Fibroblast of skin of right biceps (primary cell): ENCODE measurements at regions not wholly inside any gene's neighbourhood (a gene's known extent, or its start where the extent isn't known, plus 50 kb on each side); places are given as distances from the start of the nearest gene placed in this dataset.

Experiments used
- DNase-seq: peaks from one replicate; pipeline ENCODE4 v3.0.0-alpha.2; 2013

GRCh38 chr9:87290241-87291052 lies 207.2 kb upstream of the DAPK1 start:
- peak; percentile 97 for DNase-seq

- peak; percentile 85 for DNase-seq
Measured at GRCh38 chr9:87292449-87293191, 205.0 kb upstream of the DAPK1 start.

- DNase-seq = no peak
Measured at GRCh38 chr9:87294126-87294525, 203.5 kb upstream of the DAPK1 start.

- DNase-seq = no peak
Measured at GRCh38 chr9:87300915-87301314, 196.8 kb upstream of the DAPK1 start.

GRCh38 chr9:87301371-87301770 lies 196.3 kb upstream of the DAPK1 start:
- DNase-seq = no peak

GRCh38 chr9:87305151-87305550 lies 192.5 kb upstream of the DAPK1 start:
- no peak for DNase-seq

- DNase-seq = no peak
Measured at GRCh38 chr9:87306006-87306405, 191.7 kb upstream of the DAPK1 start.

- peak; percentile 39 for DNase-seq
Measured at GRCh38 chr9:87307848-87308247, 189.8 kb upstream of the DAPK1 start.

GRCh38 chr9:87309236-87309635 lies 188.4 kb upstream of the DAPK1 start:
- DNase-seq = peak; percentile 71

GRCh38 chr9:87310827-87311523 lies 186.7 kb upstream of the DAPK1 start:
- DNase-seq = peak; percentile 63

GRCh38 chr9:87319656-87320055 lies 178.0 kb upstream of the DAPK1 start:
- no peak for DNase-seq

GRCh38 chr9:87320146-87320884 lies 177.4 kb upstream of the DAPK1 start:
- DNase-seq = peak; percentile 60

- peak; percentile 70 for DNase-seq
Measured at GRCh38 chr9:87322840-87323635, 174.6 kb upstream of the DAPK1 start.

- DNase-seq = no peak
Measured at GRCh38 chr9:87323928-87324327, 173.7 kb upstream of the DAPK1 start.

GRCh38 chr9:87324613-87325194 lies 173.0 kb upstream of the DAPK1 start:
- peak; percentile 72 for DNase-seq

- DNase-seq = no peak
Measured at GRCh38 chr9:87327575-87328125, 170.0 kb upstream of the DAPK1 start.

GRCh38 chr9:87333802-87334201 lies 163.9 kb upstream of the DAPK1 start:
- DNase-seq = no peak

- DNase-seq = no peak
Measured at GRCh38 chr9:87334366-87334765, 163.3 kb upstream of the DAPK1 start.

- peak; percentile 37 for DNase-seq
Measured at GRCh38 chr9:87336407-87336806, 161.3 kb upstream of the DAPK1 start.

- DNase-seq = peak; percentile 77
Measured at GRCh38 chr9:87336914-87337333, 160.7 kb upstream of the DAPK1 start.
